ENCODE measurements at regions not wholly inside any gene's neighbourhood (a gene's known extent, or its start where the extent isn't known, plus 50 kb on each side); places are given as distances from the start of the nearest gene placed in this dataset.

- TF ChIP-seq CTCF (IDR thresholded peaks at IDR 0.05) = no peak
- no peak for TF ChIP-seq POLR2A (IDR thresholded peaks at IDR 0.05)
- no peak for TF ChIP-seq EP300 (IDR thresholded peaks at IDR 0.05)
These were observed 267.5 kb downstream of the PIK3C3 start for GRCh38 chr18:42222557-42222956.

Data from tibial nerve (tissue), 4 donors.